Thyroid gland (tissue), 4 donors: ENCODE measurements at regions not wholly inside any gene's neighbourhood (a gene's known extent, or its start where the extent isn't known, plus 50 kb on each side); places are given as distances from the start of the nearest gene placed in this dataset.

Experiments used
- DNase-seq, 2 donors: peaks; one replicate each; pipeline ENCODE4 v3.0.0-alpha.2; 2019
- H3K27ac ChIP-seq, 3 donors: fragments of 200-600 bp; sonication (generic); 1 replicate in 2 of 3; 2 replicates in 1 of 3; pipeline ENCODE4 v1.5.1; 2016 to 2019; ENCODE audit warnings: mild to moderate bottlenecking in 1 of 3, moderate library complexity in 1 of 3
- H3K27me3 ChIP-seq: fragments of 200-600 bp; sonication (generic); one replicate; pipeline ENCODE4 v1.5.1; 2019
- H3K36me3 ChIP-seq, 2 donors: fragments of 200-600 bp; sonication (generic); one replicate each; pipeline ENCODE4 v1.5.1; 2016 to 2019
- H3K4me1 ChIP-seq, 2 donors: fragments of 200-600 bp; sonication (generic); one replicate each; pipeline ENCODE4 v1.5.1; 2017 to 2019
- H3K4me3 ChIP-seq, 3 donors: fragments of 200-600 bp; sonication (generic); replicated peaks in 1 of 3; 1 replicate in 2 of 3; 2 replicates in 1 of 3; pipeline ENCODE4 v1.5.1; 2016; ENCODE audit warnings: mild to moderate bottlenecking in 1 of 3
- H3K9me3 ChIP-seq: fragments of 200-600 bp; sonication (generic); one replicate; pipeline ENCODE4 v1.5.1; 2017
- POLR2A ChIP-seq, 2 donors: fragments of 450-650 bp; IDR thresholded peaks; one replicate each; pipeline ENCODE4 v1.6.1; 2017; ENCODE audit warnings: antibody characterized with exemption in 2 of 2, mild to moderate bottlenecking in 2 of 2, moderate library complexity in 1 of 2
- WGBS, 2 donors: methylation state at CpG; one replicate each; pipeline ENCODE4 v1.1.5; 2017; 5-methylcytosine and 5-hydroxymethylcytosine counted together
- intact Hi-C: fragments of 100-400 bp; cut with DNase I; formaldehyde crosslinking; loops from one replicate; pipeline ENCODE4 v1.15.1; 2023
- TF ChIP-seq, protein P1 (sequence below), 6 experiments: fragments of 200-600 bp in 3 of 6; fragments of 450-650 bp in 3 of 6; sonication (generic) in 3 of 6; IDR thresholded peaks; one replicate each; pipeline ENCODE4 v1.5.1; 2016 to 2019; ENCODE audit warnings: antibody characterized with exemption in 6 of 6, mild to moderate bottlenecking in 2 of 6, inconsistent platforms in 1 of 6, moderate library complexity in 1 of 6

DNA sequence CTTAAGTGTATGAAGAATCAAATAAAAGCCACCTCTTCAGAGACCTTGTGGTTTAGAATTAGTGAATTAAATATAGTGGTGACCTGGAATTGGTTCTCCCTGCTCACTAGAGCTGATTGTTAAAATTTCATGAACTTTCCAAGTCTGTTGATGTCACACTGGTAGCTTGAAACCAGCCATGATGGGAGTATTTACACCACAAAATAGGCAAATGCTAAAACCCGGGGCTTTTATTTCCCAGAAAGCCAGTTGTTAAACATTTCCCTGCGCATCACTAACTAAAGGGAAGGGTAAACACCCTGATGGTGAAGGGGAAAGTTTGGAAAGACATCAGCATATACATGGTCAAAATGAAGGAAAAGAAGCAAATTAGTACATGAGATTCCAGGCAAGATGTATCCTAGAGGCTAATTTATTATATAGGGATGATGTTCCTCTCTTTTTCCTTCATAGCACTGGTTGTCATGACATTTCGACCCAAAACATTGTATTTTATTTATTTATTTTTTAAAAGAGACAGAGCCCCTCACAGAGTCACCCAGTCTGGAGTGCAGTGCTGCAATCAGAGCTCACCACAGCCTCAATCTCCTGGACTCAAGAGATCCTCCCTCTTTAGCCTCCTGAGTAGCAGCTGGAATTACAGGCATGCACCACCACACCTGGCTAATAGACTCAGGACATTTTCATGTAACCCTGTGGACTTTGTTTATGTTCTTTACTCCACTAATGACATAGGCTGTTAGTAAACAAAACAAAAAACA is 123.2 kb downstream of the RIN2 start:
- TF ChIP-seq POLR2A (IDR thresholded peaks at IDR 0.05), result no peak
- TF ChIP-seq, protein P1, sequence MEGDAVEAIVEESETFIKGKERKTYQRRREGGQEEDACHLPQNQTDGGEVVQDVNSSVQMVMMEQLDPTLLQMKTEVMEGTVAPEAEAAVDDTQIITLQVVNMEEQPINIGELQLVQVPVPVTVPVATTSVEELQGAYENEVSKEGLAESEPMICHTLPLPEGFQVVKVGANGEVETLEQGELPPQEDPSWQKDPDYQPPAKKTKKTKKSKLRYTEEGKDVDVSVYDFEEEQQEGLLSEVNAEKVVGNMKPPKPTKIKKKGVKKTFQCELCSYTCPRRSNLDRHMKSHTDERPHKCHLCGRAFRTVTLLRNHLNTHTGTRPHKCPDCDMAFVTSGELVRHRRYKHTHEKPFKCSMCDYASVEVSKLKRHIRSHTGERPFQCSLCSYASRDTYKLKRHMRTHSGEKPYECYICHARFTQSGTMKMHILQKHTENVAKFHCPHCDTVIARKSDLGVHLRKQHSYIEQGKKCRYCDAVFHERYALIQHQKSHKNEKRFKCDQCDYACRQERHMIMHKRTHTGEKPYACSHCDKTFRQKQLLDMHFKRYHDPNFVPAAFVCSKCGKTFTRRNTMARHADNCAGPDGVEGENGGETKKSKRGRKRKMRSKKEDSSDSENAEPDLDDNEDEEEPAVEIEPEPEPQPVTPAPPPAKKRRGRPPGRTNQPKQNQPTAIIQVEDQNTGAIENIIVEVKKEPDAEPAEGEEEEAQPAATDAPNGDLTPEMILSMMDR (IDR thresholded peaks at IDR 0.05), result no peak
- no peaks in the 10 kb centered on the region for H3K9me3 ChIP-seq
- 96 to 97% methylated on average over 3 of the region's 3 CpGs for whole genome bisulfite sequencing, 2 donors
- intact Hi-C loops, result loop anchor here (10.0 kb wide), 1 partner anchor 114 kb away; no protein-coding TSS in a partner anchor
- H3K36me3 ChIP-seq, result no peaks in the 10 kb centered on the region
- no peak overlapping the region for H3K27ac ChIP-seq
- no peak overlapping the region for H3K4me3 ChIP-seq
- no peaks in the 10 kb centered on the region for H3K27me3 ChIP-seq
- peaks cover 27 to 37% of the 10 kb centered on the region in 2 donors for H3K4me1 ChIP-seq
- no peak for DNase-seq

DNA sequence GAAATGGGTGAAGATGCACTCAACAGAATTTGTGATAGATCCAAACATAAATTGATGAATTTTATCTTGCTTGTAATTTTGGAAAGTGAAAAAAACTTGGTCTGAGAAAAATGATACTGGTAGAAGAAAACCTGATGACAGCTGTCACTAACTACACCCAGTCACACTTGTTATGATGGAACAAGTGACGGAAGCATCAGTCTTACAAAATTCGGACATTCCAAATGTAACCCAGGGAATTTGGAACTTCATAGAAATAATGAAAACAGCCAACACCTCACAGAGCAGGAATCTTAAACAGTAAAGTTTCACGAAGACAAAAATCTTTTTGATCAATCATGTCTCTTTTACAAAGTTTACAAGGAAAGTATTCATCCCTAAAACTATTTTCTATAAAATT is 123.9 kb downstream of the RIN2 start:
- Histone ChIP-seq H3K27me3 (no peaks in the 10 kb centered on the region), H3K36me3 (no peaks in the 10 kb centered on the region), H3K4me1 (peaks cover 29 to 37% of the 10 kb centered on the region in 2 donors), H3K27ac (no peak overlapping the region), H3K9me3 (no peaks in the 10 kb centered on the region), H3K4me3 (no peak overlapping the region)
- intact Hi-C loops, result loop anchor here (10.0 kb wide), 1 partner anchor 113 kb away; no protein-coding TSS in a partner anchor
- no peak for TF ChIP-seq POLR2A (IDR thresholded peaks at IDR 0.05)
- TF ChIP-seq, protein P1 (IDR thresholded peaks at IDR 0.05), result no peak
- 95 to 97% methylated on average over 3 of the region's 3 CpGs for WGBS, 2 donors
- no peak for DNase-seq

DNA sequence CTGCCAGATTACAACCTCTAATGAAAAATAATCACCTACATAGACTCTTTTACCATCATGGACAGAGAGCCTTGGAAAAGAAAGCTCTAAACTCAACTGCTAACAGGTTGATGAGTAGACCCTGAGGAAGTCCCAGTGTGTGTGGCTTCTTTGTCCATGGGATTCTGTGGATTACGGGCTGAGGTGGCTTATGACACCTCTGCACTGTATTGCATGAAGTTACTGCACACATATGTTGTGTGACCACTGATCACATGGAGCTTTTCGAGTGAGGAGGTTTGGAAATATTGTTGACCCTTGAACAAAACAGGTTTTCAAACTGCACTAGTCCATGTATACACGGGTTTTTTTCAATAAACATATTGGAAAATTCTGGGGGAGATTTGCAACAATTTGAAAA is 124.4 kb downstream of the RIN2 start:
- Histone ChIP-seq H3K4me1 (peaks cover 29 to 37% of the 10 kb centered on the region in 2 donors), H3K36me3 (no peaks in the 10 kb centered on the region), H3K9me3 (no peaks in the 10 kb centered on the region), H3K27ac (no peak overlapping the region), H3K4me3 (no peak overlapping the region), H3K27me3 (no peaks in the 10 kb centered on the region)
- intact Hi-C loops, result loop anchor here (10.0 kb wide), 1 partner anchor 112 kb away; no protein-coding TSS in a partner anchor
- 86 to 97% methylated on average over 3 of the region's 3 CpGs for WGBS, 2 donors
- no peak for TF ChIP-seq POLR2A (IDR thresholded peaks at IDR 0.05)
- TF ChIP-seq, protein P1 (IDR thresholded peaks at IDR 0.05), result no peak
- DNase-seq, result no peak

DNA sequence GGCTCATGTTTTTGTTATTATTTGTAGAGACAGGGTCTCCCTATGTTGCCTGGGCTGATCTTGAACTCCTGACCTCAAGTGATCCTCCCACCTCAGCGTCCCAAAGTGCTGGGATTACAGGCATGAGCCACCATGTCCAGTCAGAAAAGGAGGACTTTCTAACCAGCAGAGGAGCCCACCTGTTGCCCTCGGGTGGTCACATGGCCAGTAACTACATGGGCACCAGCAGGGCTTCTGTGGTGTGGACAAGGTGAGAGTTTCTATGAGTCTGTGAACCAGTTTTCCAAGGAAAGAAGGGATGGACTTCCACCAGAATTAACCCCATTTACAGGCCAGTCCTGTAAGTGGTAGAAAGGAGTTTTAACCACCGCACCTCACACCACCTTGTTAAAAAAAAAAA is 125.4 kb downstream of the RIN2 start:
- Histone ChIP-seq H3K4me3 (no peak overlapping the region), H3K27ac (no peak overlapping the region), H3K4me1 (peaks cover 39 to 44% of the 10 kb centered on the region in 2 donors), H3K9me3 (no peaks in the 10 kb centered on the region), H3K36me3 (no peaks in the 10 kb centered on the region), H3K27me3 (no peaks in the 10 kb centered on the region)
- intact Hi-C loops, result loop anchor here (10.0 kb wide), 1 partner anchor 111 kb away; no protein-coding TSS in a partner anchor
- TF ChIP-seq POLR2A (IDR thresholded peaks at IDR 0.05), result no peak
- TF ChIP-seq, protein P1 (IDR thresholded peaks at IDR 0.05), result no peak
- no peak for DNase-seq
- 92 to 100% methylated on average over 2 to 3 of the region's 3 CpGs for WGBS, 2 donors

DNA sequence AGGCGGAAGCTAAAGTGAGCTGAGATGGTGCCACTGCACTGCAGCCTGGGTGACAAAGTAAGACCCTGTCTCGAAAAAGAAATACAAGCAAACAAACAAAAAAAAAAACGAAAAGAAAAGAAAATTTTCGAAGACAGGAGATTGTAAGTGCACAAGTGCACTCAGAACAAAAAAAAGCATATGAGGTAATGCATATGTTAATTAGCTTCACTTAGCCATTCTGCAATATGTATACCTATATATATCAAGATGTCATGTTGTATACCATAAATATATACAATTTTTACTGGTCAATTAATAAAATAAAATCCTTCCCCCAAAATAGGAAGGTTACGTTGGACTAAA is 127.5 kb downstream of the RIN2 start:
- Histone ChIP-seq H3K27ac (peak overlapping the region; percentile 59 to 88 (median 87)), H3K36me3 (no peaks in the 10 kb centered on the region), H3K4me1 (peaks cover 53 to 62% of the 10 kb centered on the region in 2 donors), H3K4me3 (no peak overlapping the region), H3K27me3 (no peaks in the 10 kb centered on the region), H3K9me3 (no peaks in the 10 kb centered on the region)
- WGBS, 2 donors, result 45 to 60% methylated on average over 5 of the region's 5 CpGs
- no peak for DNase-seq
- intact Hi-C loops, result loop anchor here (10.0 kb wide), 1 partner anchor 109 kb away; no protein-coding TSS in a partner anchor
- TF ChIP-seq POLR2A (IDR thresholded peaks at IDR 0.05), result no peak
- TF ChIP-seq, protein P1 (IDR thresholded peaks at IDR 0.05), result no peak
